ENCODE measurements at regions not wholly inside any gene's neighbourhood (a gene's known extent, or its start where the extent isn't known, plus 50 kb on each side); places are given as distances from the start of the nearest gene placed in this dataset.

- Histone ChIP-seq H3K4me3 (ENCODE audit: low read length in 2 of 2) (no peak overlapping the region), H3K9me3 (ENCODE audit: control insufficient read depth, low read length) (no peaks in the 10 kb centered on the region), H3K27me3 (ENCODE audit: control insufficient read depth in 1 of 2, insufficient read depth in 2 of 2, low read length in 1 of 2) (no peaks in the 10 kb centered on the region), H3K27ac (ENCODE audit: low read depth in 1 of 2, low read length in 2 of 2) (no peak overlapping the region), H3K4me1 (ENCODE audit: control insufficient read depth in 1 of 2, insufficient read depth in 2 of 2, low read length in 2 of 2) (no peaks in the 10 kb centered on the region), H3K36me3 (ENCODE audit: control insufficient read depth in 1 of 2, insufficient read depth in 2 of 2, low read length in 1 of 2) (no peaks in the 10 kb centered on the region)
- WGBS, 2 donors = 28 to 49% methylated on average over 2 of the region's 2 CpGs
- ATAC-seq (ENCODE audit: low FRiP score) (no peak), DNase-seq (no peak)
- intact Hi-C loops (cut with DNase I) = no loop called here
These were observed 58.6 kb upstream of the NYAP2 start for GRCh38 chr2:225340923-225341322.

- intact Hi-C loops (cut with DNase I) = no loop called here
- ATAC-seq (ENCODE audit: low FRiP score) (no peak), DNase-seq (no peak)
- no peaks in the 10 kb centered on the region for H3K36me3 ChIP-seq (ENCODE audit: control insufficient read depth in 1 of 2, insufficient read depth in 2 of 2, low read length in 1 of 2)
- H3K27ac ChIP-seq (ENCODE audit: low read depth in 1 of 2, low read length in 2 of 2) = no peak overlapping the region
- no peak overlapping the region for H3K4me3 ChIP-seq (ENCODE audit: low read length in 2 of 2)
- WGBS, 2 donors = 18 to 25% methylated on average over 1 of the region's 1 CpG
- no peaks in the 10 kb centered on the region for H3K9me3 ChIP-seq (ENCODE audit: control insufficient read depth, low read length)
- peaks cover 0 to 4% of the 10 kb centered on the region in 2 donors for H3K4me1 ChIP-seq (ENCODE audit: control insufficient read depth in 1 of 2, insufficient read depth in 2 of 2, low read length in 2 of 2)
- no peaks in the 10 kb centered on the region for H3K27me3 ChIP-seq (ENCODE audit: control insufficient read depth in 1 of 2, insufficient read depth in 2 of 2, low read length in 1 of 2)
These were observed 62.3 kb upstream of the NYAP2 start for GRCh38 chr2:225337183-225337582.

DNA sequence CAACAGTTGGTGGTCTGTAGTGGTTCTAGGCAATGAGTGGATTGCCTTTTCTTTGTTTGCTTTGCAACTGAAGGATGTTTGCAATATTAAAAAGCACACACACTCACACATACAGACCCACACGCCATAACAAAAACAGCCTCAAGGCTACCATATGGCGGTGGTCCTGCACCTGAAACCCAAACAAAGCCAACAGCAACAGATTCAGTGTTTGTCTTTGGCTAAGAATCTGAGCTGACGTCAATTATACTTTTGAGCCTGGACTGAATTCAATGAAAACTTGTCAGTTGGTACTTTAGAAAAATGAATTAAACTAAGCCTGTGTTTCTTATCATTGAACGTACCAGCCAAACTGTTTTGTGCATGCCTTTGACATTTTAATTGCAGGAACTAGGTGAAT, 65.0 kb upstream of the NYAP2 start:
- no peak for DNase-seq
- no peak overlapping the region for H3K27ac ChIP-seq (ENCODE audit: low read depth in 1 of 2, low read length in 2 of 2)

GRCh38 chr2:225328192-225328591, 71.3 kb upstream of the NYAP2 start:
- no peaks in the 10 kb centered on the region for H3K9me3 ChIP-seq (ENCODE audit: control insufficient read depth, low read length)
- H3K27ac ChIP-seq (ENCODE audit: low read depth in 1 of 2, low read length in 2 of 2) = no peak overlapping the region
- intact Hi-C loops (cut with DNase I) = no loop called here
- ATAC-seq (ENCODE audit: low FRiP score) (no peak), DNase-seq (no peak)
- H3K27me3 ChIP-seq (ENCODE audit: control insufficient read depth in 1 of 2, insufficient read depth in 2 of 2, low read length in 1 of 2) = no peaks in the 10 kb centered on the region
- 56 to 63% methylated on average over 4 of the region's 4 CpGs for WGBS, 2 donors
- H3K36me3 ChIP-seq (ENCODE audit: control insufficient read depth in 1 of 2, insufficient read depth in 2 of 2, low read length in 1 of 2) = no peaks in the 10 kb centered on the region
- H3K4me1 ChIP-seq (ENCODE audit: control insufficient read depth in 1 of 2, insufficient read depth in 2 of 2, low read length in 2 of 2) = no peaks in the 10 kb centered on the region
- H3K4me3 ChIP-seq (ENCODE audit: low read length in 2 of 2) = no peak overlapping the region

More for the DNA sequence above, 65.0 kb upstream of the NYAP2 start:
- Histone ChIP-seq H3K4me3 (ENCODE audit: low read length in 2 of 2) (no peak overlapping the region), H3K36me3 (ENCODE audit: control insufficient read depth in 1 of 2, insufficient read depth in 2 of 2, low read length in 1 of 2) (no peaks in the 10 kb centered on the region), H3K27me3 (ENCODE audit: control insufficient read depth in 1 of 2, insufficient read depth in 2 of 2, low read length in 1 of 2) (no peaks in the 10 kb centered on the region), H3K4me1 (ENCODE audit: control insufficient read depth in 1 of 2, insufficient read depth in 2 of 2, low read length in 2 of 2) (peaks cover 0 to 4% of the 10 kb centered on the region in 2 donors), H3K9me3 (ENCODE audit: control insufficient read depth, low read length) (no peaks in the 10 kb centered on the region)
- 1 to 5% methylated on average over 4 of the region's 4 CpGs for WGBS, 2 donors
- ATAC-seq (ENCODE audit: low FRiP score) = no peak
- intact Hi-C loops (cut with DNase I) = no loop called here

DNA sequence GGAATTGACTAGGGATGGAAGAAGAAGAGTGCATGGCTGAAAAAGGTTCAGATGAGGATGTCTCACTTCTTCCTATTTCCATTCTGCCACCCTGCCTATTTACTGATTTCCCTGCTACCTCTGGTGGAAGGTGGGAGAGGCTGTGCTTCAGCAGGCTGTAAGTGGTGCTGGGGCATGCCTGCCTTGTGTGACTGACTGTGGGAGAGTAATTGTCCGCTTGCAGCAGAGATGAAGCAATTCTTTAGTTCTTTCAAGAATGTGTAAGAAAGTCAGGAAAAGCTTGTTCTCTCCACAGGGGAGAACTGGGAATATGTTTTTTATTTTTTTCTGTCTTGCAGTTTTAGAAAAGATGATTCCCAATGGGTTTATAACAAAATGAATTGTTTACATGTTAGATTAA, 72.5 kb upstream of the NYAP2 start:
- Histone ChIP-seq H3K4me1 (ENCODE audit: control insufficient read depth in 1 of 2, insufficient read depth in 2 of 2, low read length in 2 of 2) (no peaks in the 10 kb centered on the region), H3K9me3 (ENCODE audit: control insufficient read depth, low read length) (no peaks in the 10 kb centered on the region), H3K4me3 (ENCODE audit: low read length in 2 of 2) (no peak overlapping the region), H3K27me3 (ENCODE audit: control insufficient read depth in 1 of 2, insufficient read depth in 2 of 2, low read length in 1 of 2) (no peaks in the 10 kb centered on the region), H3K36me3 (ENCODE audit: control insufficient read depth in 1 of 2, insufficient read depth in 2 of 2, low read length in 1 of 2) (no peaks in the 10 kb centered on the region), H3K27ac (ENCODE audit: low read depth in 1 of 2, low read length in 2 of 2) (no peak overlapping the region)
- intact Hi-C loops (cut with DNase I) = no loop called here
- DNase-seq (no peak), ATAC-seq (ENCODE audit: low FRiP score) (no peak)
- whole genome bisulfite sequencing, 2 donors = 64 to 75% methylated on average over 1 of the region's 1 CpG

DNA sequence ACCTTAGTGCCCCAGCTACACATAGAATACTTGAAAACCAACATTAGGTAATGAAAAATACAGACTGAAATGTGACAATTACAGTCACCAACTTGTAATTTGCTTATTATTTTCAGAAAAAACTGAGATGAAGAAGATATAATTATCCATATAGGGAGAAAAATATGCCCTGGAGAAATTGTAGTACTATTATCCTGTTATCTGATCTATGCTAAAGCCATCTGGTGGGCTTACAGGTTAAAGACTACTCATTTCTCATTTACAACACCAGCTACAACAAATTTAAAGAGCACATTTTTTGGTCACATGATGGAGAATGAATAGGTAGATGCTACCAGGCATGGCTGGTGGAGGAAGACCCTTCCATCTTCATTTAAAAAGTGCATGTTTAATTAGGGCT, 79.6 kb upstream of the NYAP2 start:
- Histone ChIP-seq H3K9me3 (ENCODE audit: control insufficient read depth, low read length) (no peaks in the 10 kb centered on the region), H3K4me3 (ENCODE audit: low read length in 2 of 2) (no peak overlapping the region), H3K4me1 (ENCODE audit: control insufficient read depth in 1 of 2, insufficient read depth in 2 of 2, low read length in 2 of 2) (no peaks in the 10 kb centered on the region), H3K27ac (ENCODE audit: low read depth in 1 of 2, low read length in 2 of 2) (no peak overlapping the region), H3K36me3 (ENCODE audit: control insufficient read depth in 1 of 2, insufficient read depth in 2 of 2, low read length in 1 of 2) (no peaks in the 10 kb centered on the region), H3K27me3 (ENCODE audit: control insufficient read depth in 1 of 2, insufficient read depth in 2 of 2, low read length in 1 of 2) (no peaks in the 10 kb centered on the region)
- no peak for DNase-seq
- no peak for ATAC-seq (ENCODE audit: low FRiP score)
- intact Hi-C loops (cut with DNase I) = no loop called here

DNA sequence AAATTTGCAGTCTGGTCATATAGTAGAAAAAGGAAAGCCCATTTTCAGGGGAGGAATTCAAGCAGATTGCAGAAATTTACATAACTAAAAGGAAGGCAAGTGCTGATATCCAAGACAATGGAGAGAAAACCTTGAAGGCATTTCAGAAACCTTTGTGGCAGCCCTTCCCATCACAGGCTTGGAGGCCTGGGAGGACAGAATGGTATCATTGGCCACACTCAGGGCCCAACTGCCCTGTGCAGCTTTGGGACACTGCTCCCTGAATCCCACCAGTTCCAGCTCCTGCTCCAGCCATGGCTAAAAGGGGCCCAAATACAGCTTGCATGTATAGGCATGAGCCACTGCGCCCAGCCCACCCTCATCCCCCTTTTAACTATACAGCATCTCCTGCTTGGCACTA, 81.1 kb upstream of the NYAP2 start:
- Histone ChIP-seq H3K27me3 (ENCODE audit: control insufficient read depth in 1 of 2, insufficient read depth in 2 of 2, low read length in 1 of 2) (no peaks in the 10 kb centered on the region), H3K9me3 (ENCODE audit: control insufficient read depth, low read length) (no peaks in the 10 kb centered on the region), H3K4me3 (ENCODE audit: low read length in 2 of 2) (no peak overlapping the region), H3K4me1 (ENCODE audit: control insufficient read depth in 1 of 2, insufficient read depth in 2 of 2, low read length in 2 of 2) (no peaks in the 10 kb centered on the region), H3K27ac (ENCODE audit: low read depth in 1 of 2, low read length in 2 of 2) (no peak overlapping the region), H3K36me3 (ENCODE audit: control insufficient read depth in 1 of 2, insufficient read depth in 2 of 2, low read length in 1 of 2) (no peaks in the 10 kb centered on the region)
- DNase-seq = no peak
- no peak for ATAC-seq (ENCODE audit: low FRiP score)
- 94 to 100% methylated on average over 1 of the region's 1 CpG for WGBS, 2 donors
- intact Hi-C loops (cut with DNase I) = no loop called here

DNA sequence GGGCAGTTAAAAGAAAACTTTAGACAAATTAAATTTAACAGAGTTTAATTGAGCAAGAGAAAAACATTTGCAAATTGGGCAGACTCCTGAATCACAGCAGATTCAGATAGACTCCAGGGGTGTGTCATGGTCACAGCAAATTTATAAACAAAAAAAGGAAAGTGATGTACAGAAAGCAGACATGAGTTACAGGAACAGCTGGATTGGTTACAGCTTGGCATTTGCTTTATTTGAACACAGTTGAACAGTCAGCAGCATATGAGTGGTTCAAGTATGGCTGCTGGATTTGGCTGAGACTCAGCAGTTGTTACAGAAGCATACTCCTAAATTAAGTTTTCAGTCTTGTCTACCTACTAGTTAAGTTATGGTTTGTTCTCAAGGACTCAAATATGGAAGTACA, 82.3 kb upstream of the NYAP2 start:
- ATAC-seq (ENCODE audit: low FRiP score) = no peak
- H3K9me3 ChIP-seq (ENCODE audit: control insufficient read depth, low read length) = no peaks in the 10 kb centered on the region
- H3K27ac ChIP-seq (ENCODE audit: low read depth in 1 of 2, low read length in 2 of 2) = no peak overlapping the region
- intact Hi-C loops (cut with DNase I) = no loop called here
- no peaks in the 10 kb centered on the region for H3K4me1 ChIP-seq (ENCODE audit: control insufficient read depth in 1 of 2, insufficient read depth in 2 of 2, low read length in 2 of 2)
- no peak overlapping the region for H3K4me3 ChIP-seq (ENCODE audit: low read length in 2 of 2)
- H3K36me3 ChIP-seq (ENCODE audit: control insufficient read depth in 1 of 2, insufficient read depth in 2 of 2, low read length in 1 of 2) = no peaks in the 10 kb centered on the region
- no peaks in the 10 kb centered on the region for H3K27me3 ChIP-seq (ENCODE audit: control insufficient read depth in 1 of 2, insufficient read depth in 2 of 2, low read length in 1 of 2)
- no peak for DNase-seq

- ATAC-seq (ENCODE audit: low FRiP score) = no peak
- H3K4me1 ChIP-seq (ENCODE audit: control insufficient read depth in 1 of 2, insufficient read depth in 2 of 2, low read length in 2 of 2) = no peaks in the 10 kb centered on the region
- no peak overlapping the region for H3K27ac ChIP-seq (ENCODE audit: low read depth in 1 of 2, low read length in 2 of 2)
- H3K36me3 ChIP-seq (ENCODE audit: control insufficient read depth in 1 of 2, insufficient read depth in 2 of 2, low read length in 1 of 2) = no peaks in the 10 kb centered on the region
- no peak overlapping the region for H3K4me3 ChIP-seq (ENCODE audit: low read length in 2 of 2)
- intact Hi-C loops (cut with DNase I) = no loop called here
- no peaks in the 10 kb centered on the region for H3K9me3 ChIP-seq (ENCODE audit: control insufficient read depth, low read length)
- no peaks in the 10 kb centered on the region for H3K27me3 ChIP-seq (ENCODE audit: control insufficient read depth in 1 of 2, insufficient read depth in 2 of 2, low read length in 1 of 2)
- DNase-seq = no peak
These were observed 88.8 kb upstream of the NYAP2 start for GRCh38 chr2:225310745-225311144.

DNA sequence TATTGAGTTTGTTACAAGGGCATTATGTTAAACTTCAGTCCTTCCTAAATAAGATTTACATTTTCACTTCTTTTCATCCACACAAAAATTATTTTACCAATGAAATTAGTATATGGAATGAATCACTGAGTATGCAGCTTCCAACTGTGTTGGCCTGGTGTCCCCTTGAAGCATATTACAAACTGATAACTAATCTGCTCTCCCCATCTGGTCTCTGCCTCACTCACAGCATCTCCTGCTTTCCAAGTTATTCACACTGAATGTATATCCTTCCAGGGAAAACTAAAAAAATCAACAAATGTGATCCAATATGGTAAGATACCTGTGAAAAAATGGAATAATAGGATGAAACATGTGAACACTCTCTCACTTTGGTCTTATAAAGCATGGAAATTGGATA, 90.0 kb upstream of the NYAP2 start:
- no peaks in the 10 kb centered on the region for H3K27me3 ChIP-seq (ENCODE audit: control insufficient read depth in 1 of 2, insufficient read depth in 2 of 2, low read length in 1 of 2)
- no peaks in the 10 kb centered on the region for H3K36me3 ChIP-seq (ENCODE audit: control insufficient read depth in 1 of 2, insufficient read depth in 2 of 2, low read length in 1 of 2)
- H3K4me1 ChIP-seq (ENCODE audit: control insufficient read depth in 1 of 2, insufficient read depth in 2 of 2, low read length in 2 of 2) = no peaks in the 10 kb centered on the region
- no peak for DNase-seq
- intact Hi-C loops (cut with DNase I) = no loop called here
- H3K27ac ChIP-seq (ENCODE audit: low read depth in 1 of 2, low read length in 2 of 2) = no peak overlapping the region
- H3K4me3 ChIP-seq (ENCODE audit: low read length in 2 of 2) = no peak overlapping the region
- ATAC-seq (ENCODE audit: low FRiP score) = no peak
- H3K9me3 ChIP-seq (ENCODE audit: control insufficient read depth, low read length) = no peaks in the 10 kb centered on the region
